ENCODE measurements at regions not wholly inside any gene's neighbourhood (a gene's known extent, or its start where the extent isn't known, plus 50 kb on each side); places are given as distances from the start of the nearest gene placed in this dataset.

DNA sequence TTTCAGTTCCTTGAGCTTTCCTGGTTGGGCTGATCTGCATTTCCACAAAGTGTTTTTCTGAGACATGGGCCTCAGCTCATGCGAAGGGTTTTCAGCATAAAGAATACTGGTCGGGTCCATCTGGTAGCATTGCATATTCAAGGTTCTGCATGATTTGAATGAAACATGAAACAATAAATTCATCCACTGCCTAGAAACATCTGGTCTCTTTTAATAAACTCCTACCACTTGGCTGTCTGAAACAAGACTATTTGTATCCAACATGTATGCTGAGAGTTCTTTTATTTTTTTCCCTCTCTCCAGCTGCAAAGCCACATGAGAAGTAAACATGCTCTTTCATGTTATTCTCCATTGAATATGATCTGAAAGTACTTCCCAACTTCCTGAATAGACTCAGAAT lies 314.9 kb upstream of the SOX11 start:
- no peak for DNase-seq

DNA sequence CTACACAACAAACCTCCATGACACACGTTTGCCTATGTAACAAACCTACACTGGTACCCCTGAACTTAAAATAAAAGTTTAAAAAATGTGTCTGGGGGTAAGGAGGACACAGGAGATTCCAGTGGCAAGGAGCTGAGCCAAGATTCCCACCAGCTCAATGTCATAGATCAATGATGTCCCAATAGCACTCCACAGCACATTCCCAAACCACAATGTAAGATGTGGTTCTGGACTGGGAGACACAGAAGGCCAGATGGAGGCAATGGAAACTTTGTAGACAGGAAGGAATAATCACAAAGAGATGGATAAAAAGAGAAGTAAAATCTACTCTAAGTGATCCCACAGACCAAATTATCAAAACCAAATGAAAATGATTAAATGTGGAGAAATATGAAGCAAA lies 312.4 kb upstream of the SOX11 start:
- no peak for DNase-seq

DNA sequence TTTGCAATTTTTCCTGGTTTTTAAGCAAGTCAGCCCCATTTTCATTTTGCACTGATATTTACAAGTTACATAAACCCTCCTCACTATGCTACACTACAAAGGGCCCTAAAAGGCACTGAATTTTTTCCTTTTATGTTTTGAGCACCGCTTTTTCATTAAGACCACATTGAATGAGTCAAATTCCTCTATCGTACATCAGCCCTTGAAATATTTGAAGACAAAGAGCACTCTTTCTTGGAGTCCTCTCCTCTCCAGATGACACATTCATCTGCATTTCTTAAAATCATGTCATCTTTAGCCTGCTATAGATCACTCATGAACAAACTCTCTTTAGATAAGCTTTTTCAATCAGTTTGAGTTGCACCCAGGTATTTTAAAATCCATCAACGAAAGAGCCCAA lies 306.6 kb upstream of the SOX11 start:
- no peak for DNase-seq

DNA sequence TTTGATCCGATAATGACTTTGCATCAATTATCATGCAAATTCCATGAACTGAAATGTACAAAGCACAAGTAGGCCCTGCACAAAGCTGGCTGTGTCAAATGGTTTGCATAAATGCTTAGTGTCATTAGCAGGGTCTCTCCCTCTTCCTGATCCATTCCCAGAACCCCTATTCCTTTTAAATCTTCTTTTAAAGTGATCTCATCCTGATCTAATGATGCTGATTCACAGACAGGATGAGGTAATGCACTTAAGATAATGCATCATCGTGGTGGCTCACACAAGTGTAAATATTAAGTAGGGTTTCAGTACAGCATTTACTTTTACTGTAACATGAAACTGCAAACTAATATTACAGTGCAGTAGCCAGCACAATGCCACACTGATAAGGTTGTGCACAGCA lies 304.8 kb upstream of the SOX11 start:
- no peak for DNase-seq

DNA sequence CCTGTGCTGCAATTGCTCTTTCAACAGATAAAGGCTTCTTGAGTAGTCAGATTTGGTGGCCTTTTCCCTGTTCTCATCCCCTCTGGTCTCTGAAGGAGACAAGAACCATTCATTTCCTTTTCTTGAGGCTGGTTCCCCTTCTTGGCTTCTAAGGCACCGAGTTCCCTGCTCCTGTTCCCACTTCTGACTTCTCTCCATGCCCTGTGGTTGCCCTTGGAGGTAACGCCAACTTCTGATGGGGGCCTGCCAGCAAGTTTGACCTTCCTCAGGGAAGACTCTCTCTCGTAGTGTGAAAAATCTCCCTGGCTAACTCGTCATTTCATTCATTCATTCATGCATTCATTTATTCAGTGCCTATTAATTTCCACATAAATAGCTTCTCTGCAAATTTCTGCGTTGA lies 302.4 kb upstream of the SOX11 start:
- no peak for DNase-seq

DNA sequence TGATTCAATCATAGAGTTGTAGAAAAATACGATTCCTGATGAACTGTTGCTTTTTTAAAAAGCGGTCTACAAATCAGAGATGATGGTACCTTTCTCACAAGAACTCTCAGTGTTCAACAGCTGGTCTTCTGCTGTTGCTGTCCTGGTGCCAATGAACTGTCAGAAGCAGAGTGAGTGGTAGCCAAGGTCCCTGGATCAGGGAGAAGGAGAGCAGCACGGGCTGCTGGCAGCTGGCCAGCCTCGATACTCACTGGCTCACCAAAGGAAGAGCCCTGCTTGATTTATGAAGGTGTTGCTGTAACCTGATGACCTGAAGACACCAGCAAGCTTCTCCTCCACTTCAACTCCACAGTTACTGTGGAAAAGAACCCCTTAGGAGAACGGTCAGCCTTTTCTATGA lies 300.8 kb upstream of the SOX11 start:
- no peak for DNase-seq

DNA sequence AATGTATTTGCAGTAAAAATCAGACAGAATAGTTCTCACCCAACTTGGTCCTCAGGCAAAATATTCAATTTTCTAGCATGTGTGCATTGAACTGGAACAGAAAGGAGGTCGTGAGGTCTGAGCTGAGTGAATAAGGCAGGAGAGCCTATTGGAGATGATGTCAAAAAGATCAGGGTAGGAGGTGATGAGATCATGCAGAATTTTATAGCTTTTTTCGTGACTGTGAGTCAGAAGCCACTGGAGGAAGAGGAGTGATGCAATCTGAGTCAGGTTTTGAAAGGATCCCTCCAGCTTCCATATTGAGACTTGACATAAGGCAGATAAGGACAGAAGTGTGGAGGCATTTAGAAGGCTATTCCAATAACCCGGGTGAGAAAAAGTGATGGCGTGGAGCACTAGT lies 299.5 kb upstream of the SOX11 start:
- no peak for DNase-seq

DNA sequence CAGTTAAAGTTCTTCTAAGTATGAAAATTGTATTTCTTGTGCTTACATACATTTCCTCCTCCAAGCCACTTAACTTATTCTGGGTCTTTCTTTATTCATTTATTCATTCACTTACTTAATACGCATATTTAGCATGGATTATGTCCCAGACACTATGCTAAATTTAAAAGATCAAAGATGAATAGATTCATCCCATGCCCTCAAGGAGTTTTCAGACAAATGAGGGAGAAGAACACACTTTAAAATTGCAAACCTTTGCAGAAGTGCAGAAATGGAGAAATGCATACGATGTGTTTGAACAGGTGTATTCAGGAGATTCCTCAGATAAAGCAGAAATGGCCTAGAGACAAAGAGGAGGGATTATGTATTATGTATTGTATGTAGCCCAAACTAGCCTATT lies 298.7 kb upstream of the SOX11 start:
- no peak for DNase-seq

DNA sequence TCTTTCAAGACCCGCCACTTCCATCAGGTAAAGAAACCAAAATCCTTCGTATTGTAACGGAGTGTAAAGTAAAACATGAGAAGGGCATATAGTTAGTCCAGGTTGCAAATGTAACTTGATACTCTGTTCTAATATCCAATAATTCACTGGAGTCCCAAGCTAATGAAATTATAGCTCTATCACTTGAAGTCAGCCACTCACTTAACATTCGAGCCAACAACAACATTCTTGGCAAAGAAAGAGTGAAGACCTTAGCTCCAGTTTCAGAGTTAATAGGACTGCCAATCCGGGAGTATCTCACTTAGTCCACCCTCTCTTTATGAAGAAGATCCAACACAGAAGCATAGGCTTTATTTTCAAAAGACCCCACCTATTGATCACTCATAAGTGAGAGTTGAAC lies 298.0 kb upstream of the SOX11 start:
- no peak for DNase-seq

DNA sequence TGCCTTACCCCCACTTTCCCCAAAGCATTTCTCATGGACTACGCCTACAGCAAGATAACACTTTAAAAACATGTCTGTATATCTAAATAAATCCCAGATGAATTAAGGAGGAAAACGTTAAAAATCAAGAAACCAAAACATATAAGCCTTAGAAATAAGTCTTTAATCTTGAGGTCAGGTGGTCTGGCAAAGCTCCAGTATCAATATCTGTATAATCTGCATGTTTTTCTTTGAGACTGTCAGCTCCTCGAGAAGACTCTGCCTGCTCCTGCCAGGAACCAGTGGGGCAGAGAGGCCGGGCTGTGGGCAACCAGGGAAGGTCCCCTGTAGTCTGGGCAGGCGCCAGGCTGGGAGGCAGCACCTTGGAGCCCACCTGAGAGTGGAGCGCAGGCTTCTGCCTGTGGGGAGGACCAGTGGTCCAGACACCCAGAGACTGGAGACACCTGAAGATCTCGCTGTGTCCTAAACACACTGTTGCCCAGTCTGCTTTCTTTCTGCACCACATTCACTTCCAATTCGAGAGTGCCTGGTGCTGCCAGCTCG lies 291.0 kb upstream of the SOX11 start:
- DNase-seq = no peak

DNA sequence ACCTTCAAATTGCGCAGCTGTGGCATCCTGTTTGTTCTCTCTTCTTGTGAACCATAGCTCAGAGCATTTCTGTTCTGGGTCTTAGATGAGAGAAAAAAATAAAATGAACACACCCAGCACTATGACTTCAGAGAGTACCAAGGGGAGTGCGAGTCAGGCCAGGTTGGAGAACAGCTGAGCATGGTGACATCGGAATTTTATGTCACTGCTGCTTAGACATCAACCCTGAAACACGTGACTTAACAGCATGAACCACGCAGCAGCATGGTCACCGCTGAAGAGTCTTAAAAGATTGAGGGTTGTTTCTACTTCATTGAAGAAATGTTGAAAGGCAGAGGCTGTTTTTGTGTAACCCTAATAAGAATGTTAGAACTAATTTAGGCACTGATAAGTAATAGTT lies 288.8 kb upstream of the SOX11 start:
- DNase-seq = no peak

DNA sequence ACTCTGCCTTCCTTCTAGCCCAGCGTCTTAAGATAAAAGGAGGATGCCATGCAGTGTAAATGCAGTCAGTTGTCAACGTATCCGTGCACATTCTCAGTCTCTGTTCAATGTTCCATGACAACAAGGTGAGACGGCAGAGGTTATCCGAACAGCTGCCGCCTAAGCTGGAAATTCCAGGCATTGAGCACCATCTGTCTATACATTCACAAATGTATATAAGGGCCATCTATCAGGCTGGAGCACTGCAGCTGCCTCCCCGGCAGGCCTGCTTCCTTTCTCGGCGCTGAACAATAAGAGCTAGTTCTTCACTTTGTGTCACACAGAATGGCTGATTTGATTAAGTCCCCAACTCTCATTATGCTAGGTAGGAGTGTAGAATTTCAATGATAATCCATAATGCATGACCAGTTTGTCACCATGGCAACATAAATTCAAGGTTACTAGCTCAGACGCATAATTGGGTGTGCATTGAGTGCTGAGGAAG lies 282.2 kb upstream of the SOX11 start:
- no peak for DNase-seq

DNA sequence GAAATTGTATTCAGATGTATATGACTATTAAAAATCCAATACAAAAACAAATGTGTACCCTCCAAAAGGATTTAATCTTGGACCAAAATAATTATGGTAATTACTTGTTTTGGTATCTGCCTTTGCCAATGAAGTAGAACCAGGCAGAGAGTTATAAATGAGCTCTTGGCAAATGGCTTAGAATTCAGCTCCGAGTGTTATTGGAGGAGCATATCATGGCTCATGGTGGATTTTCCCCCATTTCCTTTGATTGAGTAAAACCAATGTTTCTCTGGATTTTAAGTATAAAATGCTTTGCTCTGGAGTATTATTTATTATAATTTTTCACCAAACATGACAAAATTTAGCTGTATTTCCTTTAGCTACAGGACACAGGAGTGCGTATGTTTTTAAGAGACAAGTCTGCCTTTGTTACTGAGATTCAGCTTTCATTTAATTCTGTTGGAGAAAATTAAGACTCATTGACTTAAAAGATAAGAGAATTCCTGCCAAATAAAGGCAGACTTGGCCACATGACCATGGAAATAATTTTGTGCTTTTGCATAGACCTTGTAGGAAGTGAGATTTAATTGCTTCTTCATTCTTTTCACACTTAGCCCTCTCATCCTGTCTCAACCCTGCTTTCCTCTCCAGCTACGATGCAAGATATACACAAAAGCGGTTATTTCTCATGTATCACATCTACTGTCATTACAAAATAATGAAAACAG lies 281.0 kb upstream of the SOX11 start:
- no peak for DNase-seq

DNA sequence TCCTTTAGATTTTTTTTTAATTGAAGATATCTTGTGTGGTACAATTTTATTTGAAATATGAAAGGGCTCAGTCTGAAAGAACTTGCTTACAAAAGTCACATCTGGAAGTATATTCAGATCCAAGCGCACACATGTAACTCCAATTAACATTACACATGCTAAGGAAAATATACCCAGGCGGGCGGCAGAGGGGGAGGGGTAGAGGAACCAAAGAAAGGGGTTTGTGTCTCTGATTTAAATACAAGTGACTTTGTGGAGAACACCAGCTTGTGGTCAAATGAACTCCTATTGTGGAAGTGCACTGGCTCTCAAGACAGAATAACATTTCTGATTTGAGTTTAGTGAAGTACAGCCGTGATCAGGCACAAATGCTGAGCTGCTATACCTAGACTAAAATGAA lies 280.2 kb upstream of the SOX11 start:
- no peak for DNase-seq

DNA sequence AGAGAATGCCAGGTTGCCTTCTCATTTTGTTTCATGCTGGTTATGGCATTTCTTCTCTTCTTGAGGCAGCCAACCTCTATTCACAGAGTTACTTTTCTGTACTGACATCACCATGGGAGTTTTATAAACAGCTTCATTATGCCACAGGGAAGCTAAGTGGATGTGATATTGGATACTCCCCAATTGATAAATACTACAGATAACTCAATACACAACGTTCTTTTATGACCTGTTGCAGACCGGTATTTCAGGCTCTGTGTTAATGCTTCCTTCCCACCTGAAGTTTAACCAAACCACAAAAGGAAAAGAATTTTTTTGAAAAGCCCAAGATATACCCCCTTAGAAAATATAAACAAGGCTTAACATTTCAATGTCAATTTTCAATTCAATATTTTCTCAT lies 258.3 kb upstream of the SOX11 start:
- no peak for DNase-seq

DNA sequence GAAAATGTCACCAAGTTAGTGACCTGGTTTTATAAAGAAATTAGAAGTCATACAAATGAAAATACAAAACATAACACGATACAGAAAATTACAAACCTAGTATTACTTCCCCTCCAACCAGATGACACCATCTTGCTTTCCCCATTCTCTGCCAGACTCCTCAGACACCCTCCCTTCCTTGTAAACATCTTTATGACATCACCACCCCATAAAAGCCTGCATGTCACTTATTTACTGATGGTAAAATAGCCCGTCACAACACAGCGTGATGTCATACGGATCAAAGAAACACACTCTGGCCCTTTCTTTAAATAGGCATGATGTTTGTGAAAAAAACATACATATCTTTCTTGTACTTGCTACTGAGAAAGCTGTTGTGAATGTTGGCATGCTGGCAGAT lies 254.8 kb upstream of the SOX11 start:
- DNase-seq = no peak

DNA sequence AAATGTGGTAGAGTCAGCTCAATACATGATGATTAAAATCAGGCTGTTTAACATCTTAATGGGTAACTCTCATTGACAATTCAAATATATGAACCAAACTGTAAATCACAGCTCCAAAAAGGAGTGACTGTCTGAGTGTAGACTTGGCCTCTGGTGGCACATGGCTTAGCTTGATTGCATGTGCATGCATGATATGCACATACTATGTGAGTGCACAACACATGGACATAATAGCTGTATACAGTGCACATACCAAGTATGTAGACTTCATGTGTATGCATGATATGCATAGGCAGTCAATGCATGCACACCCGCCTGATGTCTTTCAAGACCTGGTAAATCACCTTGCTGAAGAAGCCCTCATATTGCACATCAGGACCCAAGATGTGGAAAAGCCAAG lies 252.0 kb upstream of the SOX11 start:
- no peak for DNase-seq

DNA sequence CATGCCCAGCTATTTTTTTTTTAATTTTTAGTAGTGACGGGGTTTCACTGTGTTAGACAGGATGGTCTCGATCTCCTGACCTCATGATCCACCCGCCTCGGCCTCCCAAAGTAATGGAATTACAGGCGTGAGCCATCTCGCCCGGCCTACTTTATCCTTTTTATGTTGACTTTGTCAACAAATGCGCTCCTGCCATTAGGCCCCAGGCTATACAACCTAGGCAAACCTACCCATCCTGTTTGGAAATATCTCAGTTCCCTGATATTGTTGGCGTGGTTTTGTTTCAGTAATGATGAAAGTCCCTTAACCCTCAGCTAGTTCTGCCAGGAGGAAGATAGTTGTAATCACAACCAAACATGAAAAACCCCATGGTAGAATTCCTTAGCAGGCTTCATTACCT lies 249.4 kb upstream of the SOX11 start:
- DNase-seq = no peak

DNA sequence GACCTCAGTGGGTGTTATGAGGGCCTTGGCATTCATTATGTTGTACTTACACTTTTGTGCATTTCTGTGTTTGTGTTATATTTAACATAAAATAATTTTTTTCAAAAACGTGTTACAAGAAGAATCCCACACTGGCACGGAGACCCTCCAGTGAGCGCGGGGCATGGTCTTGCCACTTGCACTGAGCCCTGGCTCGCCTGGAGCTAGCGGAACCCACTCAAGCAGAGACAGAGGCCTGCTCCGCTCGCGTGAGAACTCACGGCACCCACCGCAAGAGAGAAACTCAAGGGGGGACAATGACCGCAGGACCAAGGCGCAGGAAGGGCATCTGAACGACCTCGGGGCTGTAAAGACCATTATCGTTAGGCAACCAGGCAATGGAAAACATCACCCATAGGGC lies 248.0 kb upstream of the SOX11 start:
- no peak for DNase-seq

DNA sequence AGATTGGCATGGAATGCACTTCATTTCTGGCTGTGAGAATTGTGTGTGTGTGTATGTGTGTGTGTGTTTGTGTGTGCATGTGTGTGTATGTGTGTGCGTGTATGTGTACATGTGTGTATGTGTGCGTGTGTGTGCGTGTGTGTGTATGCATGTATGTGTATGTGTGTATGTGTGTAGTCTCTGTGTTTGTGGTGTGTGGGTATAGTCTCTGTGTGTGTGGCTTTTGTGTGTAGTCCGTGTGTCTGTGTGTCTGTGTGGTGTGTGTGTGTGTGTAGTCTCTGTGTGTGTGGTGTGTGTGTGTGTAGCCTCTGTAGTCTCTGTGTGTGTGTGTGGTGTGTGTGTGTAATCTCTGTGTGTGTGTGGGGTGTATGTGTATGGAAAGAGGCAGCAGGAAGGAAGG lies 247.3 kb upstream of the SOX11 start:
- no peak for DNase-seq

DNA sequence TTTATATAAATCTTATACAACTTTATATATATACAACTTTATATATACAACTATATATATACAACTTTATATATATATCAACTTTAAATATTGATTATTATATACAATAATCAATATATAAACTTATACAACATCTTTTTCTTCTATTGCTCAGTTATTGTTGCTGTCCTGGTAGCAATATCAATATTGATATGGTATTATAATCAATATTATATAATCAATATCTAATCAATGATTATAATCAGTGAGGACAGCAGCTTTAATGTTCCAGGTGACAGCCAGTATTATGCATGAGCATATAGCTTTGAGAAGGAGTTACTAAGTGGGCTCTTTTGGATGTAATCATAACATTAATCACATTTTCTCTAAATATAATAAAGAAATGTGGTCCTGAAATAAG lies 242.3 kb upstream of the SOX11 start:
- DNase-seq = no peak

DNA sequence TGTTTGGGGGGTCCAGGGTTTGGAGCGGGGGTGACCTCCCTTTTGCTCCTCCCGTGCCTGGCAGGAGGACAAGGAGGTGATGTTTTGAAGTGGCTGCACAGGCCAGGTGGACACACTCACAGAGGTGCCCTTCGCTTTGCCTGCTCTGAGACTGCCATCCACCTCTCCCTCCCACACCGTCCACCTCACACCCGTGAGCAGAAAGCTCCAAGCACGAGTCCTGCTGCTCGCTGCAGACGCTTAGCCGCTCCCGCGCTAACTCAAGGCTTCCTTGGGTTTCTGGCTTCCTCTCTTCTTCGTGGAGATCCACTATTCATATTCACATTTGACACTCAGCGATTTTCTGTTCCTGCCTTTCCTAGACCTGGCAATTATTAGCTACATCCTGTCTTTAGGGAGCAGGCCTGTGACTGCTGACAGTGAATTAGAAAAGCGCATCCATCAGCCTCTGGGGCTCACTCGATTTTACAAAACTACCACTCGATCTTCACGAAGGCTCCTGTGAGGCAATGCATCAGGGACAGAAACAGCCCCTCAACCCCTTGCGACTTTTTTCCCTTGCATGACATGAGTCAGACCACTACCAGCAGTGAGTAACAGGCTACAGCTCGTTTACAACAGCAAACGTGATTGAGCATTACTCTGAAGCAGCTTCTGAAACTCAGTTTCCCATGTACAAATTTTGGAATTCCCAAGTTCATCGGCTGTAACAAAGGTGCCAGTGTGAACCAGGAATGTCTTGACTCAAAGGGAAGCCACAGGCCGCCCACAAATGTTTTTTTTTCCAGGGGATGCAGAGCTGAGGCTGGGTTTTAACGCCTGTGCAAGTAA lies 238.7 kb upstream of the SOX11 start:
- DNase-seq = no peak

DNA sequence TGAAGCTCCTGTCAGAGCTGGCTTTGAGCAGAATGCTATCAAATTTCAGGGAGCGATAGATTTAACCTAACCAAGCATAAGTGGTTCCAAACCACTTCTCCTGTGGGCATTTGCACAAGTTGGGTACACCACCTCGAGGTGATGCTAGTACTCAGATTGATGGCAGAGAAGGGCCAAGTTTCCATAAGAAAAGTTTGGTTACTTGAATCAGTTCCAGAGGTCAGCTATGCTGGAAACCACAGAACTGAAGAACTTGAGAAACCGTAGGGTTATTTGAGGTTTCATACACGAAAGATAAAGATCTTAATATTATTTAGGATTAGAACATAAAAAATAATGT lies 238.2 kb upstream of the SOX11 start:
- no peak for DNase-seq

DNA sequence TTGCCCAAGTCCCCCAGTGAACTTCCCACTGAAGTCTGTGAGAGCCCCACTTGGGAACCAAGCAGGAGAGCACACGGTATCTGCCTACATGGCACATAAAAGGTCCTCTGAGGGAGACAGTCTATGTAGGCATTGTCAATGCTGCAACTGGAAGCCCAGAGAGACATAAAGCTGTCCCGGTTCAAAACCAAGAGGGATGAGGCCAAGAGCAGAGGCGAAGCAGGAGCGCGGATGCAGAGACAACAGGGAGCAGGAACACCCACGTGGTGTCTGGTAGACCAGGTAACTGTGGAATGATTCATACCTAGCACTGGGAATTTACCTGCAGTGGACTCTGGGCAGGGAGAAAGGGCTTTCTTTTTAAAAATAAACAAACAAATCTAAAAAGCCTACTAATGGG lies 233.1 kb upstream of the SOX11 start:
- no peak for DNase-seq

DNA sequence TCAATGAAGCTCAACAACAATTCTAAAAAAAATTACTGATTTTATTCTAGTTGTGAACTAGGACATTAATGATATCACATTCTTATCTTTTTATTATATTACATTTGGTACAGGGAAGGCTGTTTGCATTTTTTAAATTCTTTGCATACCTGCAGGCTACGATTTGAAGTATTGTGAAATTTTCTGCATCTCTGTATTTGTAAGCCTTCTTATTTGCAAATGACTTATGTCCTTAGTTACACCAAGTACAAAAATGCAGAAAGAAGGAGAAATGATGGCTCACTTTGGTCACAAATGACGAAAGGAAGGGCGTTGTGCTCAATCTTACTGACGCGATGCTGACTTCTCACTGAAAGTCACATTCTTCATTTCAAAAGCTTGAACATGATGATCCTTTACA lies 227.5 kb upstream of the SOX11 start:
- DNase-seq = no peak
